NCI-H2107 treated with DMSO at 0.1 percent for 48 hours (cell line): ENCODE measurements at regions not wholly inside any gene's neighbourhood (a gene's known extent, or its start where the extent isn't known, plus 50 kb on each side); places are given as distances from the start of the nearest gene placed in this dataset.
"Not testable (repeated sequence)": the region's sequence is repeated elsewhere in the genome, so short reads cannot be mapped to it uniquely, and the experiment has no call there.

Experiments
- DNase-seq: peaks from one replicate; lab custom pipeline; 2025; ENCODE audit not compliant: unreplicated experiment; lab: John Stamatoyannopoulos, UW

GRCh38 chr10:85421421-85421820, 945.2 kb downstream of the GRID1 start:
- no peak for DNase-seq

- no peak for DNase-seq
Observed at GRCh38 chr10:85429126-85429525, 937.5 kb downstream of the GRID1 start.

DNA sequence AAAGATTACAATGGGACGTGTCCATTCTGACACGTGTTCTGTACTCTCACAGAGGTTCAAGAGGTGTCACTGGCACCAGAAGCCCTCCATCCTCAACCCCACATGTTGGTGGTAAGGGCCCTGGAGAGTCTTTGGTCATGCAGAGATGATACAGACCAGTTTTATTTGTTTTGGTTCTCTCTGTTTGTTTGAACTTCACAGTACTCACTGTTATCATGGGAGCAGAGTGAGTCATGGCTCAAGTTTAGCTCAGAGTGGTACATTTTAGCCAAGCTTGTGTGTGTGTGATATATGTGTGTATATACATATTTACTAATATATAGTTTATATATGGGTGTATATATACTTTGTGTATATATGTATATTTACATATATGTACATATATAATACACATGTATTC, 935.6 kb downstream of the GRID1 start:
- DNase-seq, result no peak

GRCh38 chr10:85433248-85433647, 933.3 kb downstream of the GRID1 start:
- DNase-seq, result no peak

GRCh38 chr10:85444868-85445267, 921.7 kb downstream of the GRID1 start:
- DNase-seq, result no peak

DNA sequence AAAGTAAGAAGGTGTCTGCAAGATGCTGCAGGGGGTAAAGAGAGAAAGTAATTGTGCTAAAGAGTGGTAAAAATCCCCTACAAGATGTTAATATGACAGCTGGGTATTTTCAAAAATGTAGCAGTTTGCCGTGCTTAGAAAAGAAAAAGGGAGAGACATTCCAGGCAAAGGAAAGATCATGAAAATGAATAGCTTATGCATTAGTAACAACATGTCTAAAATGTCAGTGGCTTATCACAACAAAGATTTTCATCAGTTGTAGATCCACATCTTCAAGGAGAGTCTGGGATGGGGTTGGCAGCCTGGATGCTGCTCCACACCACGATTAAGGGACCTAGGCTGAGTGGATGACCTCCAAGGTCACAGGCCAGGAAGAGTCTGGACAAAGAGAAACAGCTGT, 920.9 kb downstream of the GRID1 start:
- DNase-seq, result no peak

GRCh38 chr10:85446827-85447226, 919.8 kb downstream of the GRID1 start:
- no peak for DNase-seq

GRCh38 chr10:85447690-85448089, 918.9 kb downstream of the GRID1 start:
- no peak for DNase-seq

DNA sequence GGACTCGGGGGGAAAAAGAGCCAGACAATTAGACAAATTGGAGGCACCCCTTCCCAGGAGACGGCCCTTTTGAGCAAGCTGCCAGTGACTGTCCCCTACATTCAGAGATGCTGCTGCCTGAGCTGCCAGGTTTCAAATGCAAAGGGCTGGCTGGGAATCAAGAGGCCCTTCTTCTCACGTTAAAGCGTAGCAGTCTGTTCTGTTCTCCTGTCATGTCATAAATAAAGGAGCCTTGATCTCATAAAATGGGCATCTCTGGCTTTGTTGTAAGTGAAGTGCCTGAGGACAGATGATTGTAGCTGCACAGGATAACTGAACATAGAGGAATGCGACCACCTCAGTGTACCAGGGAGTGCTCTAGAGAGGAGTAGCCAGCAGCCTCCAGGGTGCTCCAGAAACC, 917.9 kb downstream of the GRID1 start:
- DNase-seq, result no peak

- DNase-seq, result no peak
Observed at GRCh38 chr10:85454386-85454785, 912.2 kb downstream of the GRID1 start.

DNA sequence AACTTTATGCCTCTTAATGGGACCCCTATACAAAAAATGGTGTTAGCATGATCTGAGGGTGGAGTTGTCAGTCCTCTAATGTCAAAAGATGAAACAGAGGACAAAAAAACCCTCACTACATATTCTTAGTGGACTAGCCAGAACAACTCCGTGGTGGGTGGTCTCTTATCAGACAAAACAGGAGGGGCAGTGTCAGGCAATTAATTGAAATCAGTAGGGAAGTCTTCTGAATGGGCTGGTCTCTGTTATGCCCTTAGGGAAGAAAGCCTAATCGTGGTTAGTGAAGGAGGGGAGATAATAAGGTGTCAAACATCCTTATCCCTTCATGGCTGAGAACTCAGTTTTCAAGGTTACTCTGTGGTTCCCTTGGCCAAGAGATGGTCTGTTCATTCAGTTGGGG, 909.4 kb downstream of the GRID1 start:
- no peak for DNase-seq

DNA sequence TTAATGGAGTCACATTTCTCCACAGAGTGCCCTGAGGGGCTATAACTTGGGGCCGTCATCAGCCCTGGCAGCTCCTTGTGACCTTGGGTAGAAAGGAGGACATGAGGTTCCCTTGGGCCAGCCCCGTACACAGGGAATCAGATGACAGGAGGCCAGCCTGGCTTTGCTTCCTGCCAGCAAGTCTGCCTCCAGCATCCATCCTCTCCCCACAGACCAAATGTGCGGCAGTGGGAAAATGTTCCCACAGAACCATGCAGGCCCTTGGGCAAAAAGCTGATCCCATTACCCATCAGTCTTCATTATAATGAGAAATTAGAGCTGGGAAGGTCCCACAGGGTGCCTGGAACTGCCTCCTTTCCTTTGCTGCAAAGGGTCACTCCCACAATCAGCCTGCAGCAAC, 908.3 kb downstream of the GRID1 start:
- no peak for DNase-seq

- no peak for DNase-seq
Observed at GRCh38 chr10:85459906-85460305, 906.7 kb downstream of the GRID1 start.

- DNase-seq, result no peak
Observed at GRCh38 chr10:85464336-85464735, 902.3 kb downstream of the GRID1 start.

- no peak for DNase-seq
Observed at GRCh38 chr10:85477979-85478378, 888.6 kb downstream of the GRID1 start.

GRCh38 chr10:85490431-85490830, 876.2 kb downstream of the GRID1 start:
- DNase-seq, result no peak

DNA sequence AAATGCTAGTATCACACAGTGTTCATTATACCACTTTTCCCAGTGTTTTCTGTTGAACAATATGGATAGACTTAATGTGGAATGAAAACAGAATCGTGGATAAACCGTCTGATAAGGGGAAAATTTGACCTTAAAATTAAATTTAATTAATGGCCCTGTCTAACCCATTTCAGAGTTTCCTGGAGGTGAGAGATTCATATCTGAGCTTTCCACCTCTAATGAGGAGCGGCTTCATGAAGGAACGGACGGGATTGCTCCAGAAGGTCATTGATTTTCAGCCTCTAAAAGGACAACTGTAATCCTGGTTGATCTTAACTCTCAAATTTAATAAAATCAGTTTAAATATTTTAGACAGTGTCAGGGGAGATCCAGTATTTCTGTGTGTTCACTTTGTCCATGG, 874.9 kb downstream of the GRID1 start:
- DNase-seq, result no peak

DNA sequence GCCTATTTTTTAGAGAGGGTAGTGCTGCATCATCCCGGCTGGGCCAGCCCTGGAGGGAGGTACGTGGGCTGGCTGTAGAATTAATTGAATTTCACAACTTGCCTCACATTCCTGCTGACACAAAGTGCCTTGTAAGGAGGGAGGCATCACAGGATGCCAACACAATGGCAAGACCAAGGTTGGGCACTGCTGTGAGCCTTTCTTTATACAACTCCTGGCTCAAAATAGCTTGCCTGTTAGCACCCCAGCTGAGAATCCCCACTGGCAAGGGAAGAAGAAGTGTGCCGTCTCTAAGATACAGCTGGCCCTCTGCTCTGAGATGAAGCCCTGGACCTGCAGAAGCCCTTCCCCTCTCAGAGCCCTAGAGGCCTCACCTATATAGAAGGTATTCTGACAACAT, 873.9 kb downstream of the GRID1 start:
- DNase-seq, result no peak

DNA sequence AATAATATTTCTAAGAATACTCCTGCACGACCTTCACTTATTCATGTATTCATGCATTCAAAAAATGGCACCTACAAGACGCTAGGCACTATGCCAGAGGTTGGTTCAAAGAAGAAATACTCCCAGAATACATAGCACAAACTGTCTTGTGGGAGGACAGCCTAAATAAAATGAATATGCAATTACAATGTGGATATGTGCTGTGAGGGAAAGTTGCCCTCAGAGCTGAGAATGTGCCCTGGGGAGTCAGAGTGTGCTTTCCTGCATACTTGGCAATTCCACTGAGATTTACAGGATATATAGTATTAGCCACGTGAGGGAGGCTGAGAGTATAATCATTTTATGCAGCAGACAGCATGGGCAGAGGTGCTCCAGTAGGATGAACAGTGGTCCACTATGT, 872.9 kb downstream of the GRID1 start:
- DNase-seq, result no peak

DNA sequence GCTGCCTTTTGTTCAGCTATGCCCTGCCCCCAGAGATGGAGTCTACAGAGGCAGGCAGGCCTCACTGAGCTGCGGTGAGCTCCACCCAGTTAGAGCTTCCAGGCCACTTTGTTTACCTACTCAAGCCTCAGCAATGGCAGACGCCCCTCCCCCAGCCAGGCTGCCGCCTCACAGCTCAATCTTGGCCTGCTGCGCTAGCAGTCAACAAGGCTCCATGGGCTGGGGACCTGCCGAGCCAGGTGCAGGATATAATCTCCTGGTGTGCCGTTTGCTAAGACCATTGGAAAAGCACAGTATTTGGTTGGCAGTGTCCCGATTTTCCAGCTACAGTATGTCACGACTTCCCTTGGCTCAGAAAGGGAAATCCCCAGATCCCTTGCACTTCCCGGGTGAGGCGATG, 862.0 kb downstream of the GRID1 start:
- not testable (repeated sequence) for DNase-seq

- no peak for DNase-seq
Observed at GRCh38 chr10:85508159-85508558, 858.4 kb downstream of the GRID1 start.

- DNase-seq, result no peak
Observed at GRCh38 chr10:85510682-85511081, 855.9 kb downstream of the GRID1 start.

DNA sequence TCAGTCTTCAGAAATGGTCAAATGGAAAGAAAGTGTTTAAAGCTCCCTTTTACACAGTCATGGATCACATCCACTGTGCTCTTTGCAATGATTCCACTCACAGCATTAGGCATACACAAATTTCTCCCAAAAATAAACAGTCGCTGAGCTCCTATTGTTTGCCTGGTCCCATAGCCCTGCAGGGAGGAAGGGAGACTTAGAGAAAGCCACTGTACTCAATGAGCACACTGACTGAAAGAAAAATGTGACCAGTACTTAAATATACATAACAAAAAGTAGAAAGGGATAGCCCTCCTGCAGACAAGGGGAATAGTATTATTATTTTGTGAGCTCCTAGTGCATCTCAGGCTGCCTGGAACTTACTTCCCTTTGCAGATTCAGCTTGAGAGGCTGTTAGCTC, 853.2 kb downstream of the GRID1 start:
- DNase-seq, result no peak

- DNase-seq, result no peak
Observed at GRCh38 chr10:85515316-85515715, 851.3 kb downstream of the GRID1 start.
